ENCODE measurements at regions not wholly inside any gene's neighbourhood (a gene's known extent, or its start where the extent isn't known, plus 50 kb on each side); places are given as distances from the start of the nearest gene placed in this dataset.

GRCh38 chr12:73308747-73309146 is 1036.6 kb downstream of the TRHDE start:
- WGBS (ENCODE audit: extremely low coverage, insufficient read length, low lambda C conversion rate) = no CpG with 5 or more reads among the region's 1 CpG
- H3K23ac ChIP-seq (ENCODE audit: insufficient read length, low read depth, low read length) = no peak overlapping the region
- no peak overlapping the region for H2BK5ac ChIP-seq (ENCODE audit: insufficient read length, low read length)
- no peak overlapping the region for H3K56ac ChIP-seq (ENCODE audit: insufficient read length, low read depth, low read length)
- no peak overlapping the region for H2BK15ac ChIP-seq (ENCODE audit: low read depth, low read length)
- H2AK5ac ChIP-seq (ENCODE audit: insufficient read length, low read length) = no peak overlapping the region
- H4K20me1 ChIP-seq (ENCODE audit: control insufficient read depth, insufficient read depth, insufficient read length) = no peaks in the 10 kb centered on the region
- H3K18ac ChIP-seq (ENCODE audit: insufficient read length, low read depth, low read length) = no peak overlapping the region
- no peak overlapping the region for H4K8ac ChIP-seq (replicated peaks; ENCODE audit: insufficient read length, low read depth, low read length)
- no peaks in the 10 kb centered on the region for H3K4me1 Mint-ChIP-seq
- no peak for TF ChIP-seq CTCF (conservative IDR thresholded peaks at IDR 0.05)
- H3K27me3 Mint-ChIP-seq (ENCODE audit: low read depth) = no peaks in the 10 kb centered on the region
- no peaks in the 10 kb centered on the region; a peak in 1 of 7 replicates for H3K36me3 Mint-ChIP-seq (ENCODE audit: insufficient read depth in 1 of 3, low read depth in 3 of 3)
- no peak overlapping the region for H2BK120ac ChIP-seq (ENCODE audit: low read depth, low read length, poor library complexity, severe bottlenecking)
- no peaks in the 10 kb centered on the region for H3K9me3 Mint-ChIP-seq
- no peaks in the 10 kb centered on the region for H3K4me1 ChIP-seq (ENCODE audit: insufficient read depth, low read length)
- no peak overlapping the region for H3K27ac Mint-ChIP-seq
- H2BK12ac ChIP-seq (ENCODE audit: insufficient read length, low read depth, low read length) = no peak overlapping the region
- no peaks in the 10 kb centered on the region for H3K79me1 ChIP-seq (ENCODE audit: insufficient read depth, low read depth, low read length, poor library complexity, severe bottlenecking)
- H3K27ac ChIP-seq (ENCODE audit: insufficient read length, low read depth, low read length) = no peak overlapping the region
- no peak overlapping the region for H2BK20ac ChIP-seq (ENCODE audit: low read depth, low read length, poor library complexity, severe bottlenecking)
- H4K5ac ChIP-seq (ENCODE audit: insufficient read length, low read depth, low read length) = no peak overlapping the region
- no peak overlapping the region for H4K91ac ChIP-seq (ENCODE audit: insufficient read length, low read depth, low read length)
- no peaks in the 10 kb centered on the region for H3K79me2 ChIP-seq (ENCODE audit: insufficient read depth, low read length)
- H3K9ac ChIP-seq (ENCODE audit: extremely low read depth, insufficient read length, low read length) = no peak overlapping the region
- no peak overlapping the region for H3K4ac ChIP-seq (ENCODE audit: low read depth, low read length)
- H3K23me2 ChIP-seq (ENCODE audit: insufficient read length, low read depth, low read length, poor library complexity, severe bottlenecking) = no peaks in the 10 kb centered on the region
- DNase-seq = no peak
- no peaks in the 10 kb centered on the region for H3K9me3 ChIP-seq (ENCODE audit: control insufficient read depth, low read depth, low read length)
- H2AFZ ChIP-seq (ENCODE audit: low read length) = no peak overlapping the region
- no peak overlapping the region for H3K4me2 ChIP-seq (ENCODE audit: insufficient read depth, insufficient read length, low read length)
- H3T11ph ChIP-seq (ENCODE audit: low read length) = no peak overlapping the region
- no peak overlapping the region for H3K4me3 Mint-ChIP-seq
- no peaks in the 10 kb centered on the region for H3K27me3 ChIP-seq (ENCODE audit: insufficient read depth, low read length)
- no peak overlapping the region for H3K14ac ChIP-seq (ENCODE audit: insufficient read depth, low read length)

Measured in H9 (cell line).